GM10266 (cell line): ENCODE measurements at regions not wholly inside any gene's neighbourhood (a gene's known extent, or its start where the extent isn't known, plus 50 kb on each side); places are given as distances from the start of the nearest gene placed in this dataset.
"Not testable (repeated sequence)": the region's sequence is repeated elsewhere in the genome, so short reads cannot be mapped to it uniquely, and the experiment has no call there.

ENCODE experiments used
- DNase-seq: peaks from one replicate; pipeline ENCODE4 v3.0.0; 2012; ENCODE audit errors: extremely low spot score
- CTCF ChIP-seq: IDR thresholded peaks from 2 replicates; pipeline ENCODE4 v1.5.1; 2012; ENCODE audit warnings: mild to moderate bottlenecking, low read depth; ENCODE audit not compliant: control insufficient read depth, insufficient read depth; ENCODE audit errors: missing control alignments

GRCh38 chr4:57726154-57726553 is 616.0 kb upstream of the IGFBP7 start:
- DNase-seq = no peak
- TF ChIP-seq CTCF = no peak

- no peak for TF ChIP-seq CTCF
Measured at GRCh38 chr4:57719456-57719855, 609.3 kb upstream of the IGFBP7 start.

GRCh38 chr4:57714313-57714712 is 604.1 kb upstream of the IGFBP7 start:
- not testable (repeated sequence) for DNase-seq

More at GRCh38 chr4:57719456-57719855, 609.3 kb upstream of the IGFBP7 start:
- DNase-seq = no peak

GRCh38 chr4:57710053-57710452 is 599.9 kb upstream of the IGFBP7 start:
- no peak for TF ChIP-seq CTCF
- DNase-seq = no peak

- no peak for DNase-seq
- TF ChIP-seq CTCF = no peak
Measured at GRCh38 chr4:57691370-57691769, 581.2 kb upstream of the IGFBP7 start.

GRCh38 chr4:57689693-57690205 is 579.6 kb upstream of the IGFBP7 start:
- TF ChIP-seq CTCF = no peak
- DNase-seq = no peak

GRCh38 chr4:57682275-57682674 is 572.1 kb upstream of the IGFBP7 start:
- TF ChIP-seq CTCF = no peak
- DNase-seq = no peak

GRCh38 chr4:57679969-57680368 is 569.8 kb upstream of the IGFBP7 start:
- no peak for DNase-seq
- TF ChIP-seq CTCF = no peak
